ENCODE measurements at regions not wholly inside any gene's neighbourhood (a gene's known extent, or its start where the extent isn't known, plus 50 kb on each side); places are given as distances from the start of the nearest gene placed in this dataset.
A peak's percentile ranks its signal among the peaks of the same experiment; 100 is the strongest.

DNA sequence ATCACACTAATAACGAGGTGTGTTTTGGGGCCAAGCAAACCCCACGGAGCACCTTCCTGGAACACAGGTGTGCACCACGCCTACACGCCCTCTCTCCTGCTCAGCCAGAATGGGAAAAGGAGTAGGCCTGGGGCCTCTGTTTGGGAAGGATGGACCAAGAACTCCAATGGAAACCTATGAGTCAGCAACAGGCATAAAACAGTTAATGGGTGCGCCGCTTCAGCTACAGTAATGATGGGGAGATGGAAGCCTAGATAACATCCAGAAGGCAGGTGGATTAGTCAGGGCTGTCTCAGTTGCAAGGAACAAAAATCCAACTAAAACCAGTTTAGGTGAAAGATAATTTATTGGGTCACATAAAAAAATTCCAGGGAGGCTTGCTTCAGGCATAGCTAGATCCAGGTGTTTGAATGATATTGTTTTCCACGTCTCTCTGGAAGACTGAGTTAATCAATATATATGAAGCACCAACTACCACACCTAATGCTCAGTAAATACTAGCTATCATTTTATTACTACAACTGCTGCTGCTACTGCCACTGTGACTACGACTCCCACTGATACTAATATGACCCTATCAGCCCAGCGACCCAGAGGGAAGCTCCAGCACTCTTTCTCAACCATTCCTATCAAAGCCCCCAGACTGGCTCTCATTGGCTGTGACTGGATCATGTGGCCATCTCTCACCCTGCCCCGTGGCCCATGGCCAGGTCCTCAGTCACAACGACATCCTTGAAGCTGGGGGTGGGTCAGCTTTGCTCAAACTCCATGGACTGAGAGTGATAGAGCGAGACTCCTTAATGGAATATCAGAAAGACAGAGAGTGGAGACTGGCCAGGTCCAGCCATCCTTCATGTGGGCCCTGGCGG, 155.2 kb upstream of the PTPN1 start:
- H3K9me3 Mint-ChIP-seq (ENCODE audit: low read depth), result no peaks in the 10 kb centered on the region
- no peak overlapping the region for H3K4me3 Mint-ChIP-seq (ENCODE audit: low read depth)
- H3K4me1 Mint-ChIP-seq (ENCODE audit: low read depth), result peaks cover 9% of the 10 kb centered on the region
- no peaks in the 10 kb centered on the region for H3K36me3 Mint-ChIP-seq (ENCODE audit: insufficient read depth)
- no peak overlapping the region for H3K27ac Mint-ChIP-seq
- TF ChIP-seq, protein P1, sequence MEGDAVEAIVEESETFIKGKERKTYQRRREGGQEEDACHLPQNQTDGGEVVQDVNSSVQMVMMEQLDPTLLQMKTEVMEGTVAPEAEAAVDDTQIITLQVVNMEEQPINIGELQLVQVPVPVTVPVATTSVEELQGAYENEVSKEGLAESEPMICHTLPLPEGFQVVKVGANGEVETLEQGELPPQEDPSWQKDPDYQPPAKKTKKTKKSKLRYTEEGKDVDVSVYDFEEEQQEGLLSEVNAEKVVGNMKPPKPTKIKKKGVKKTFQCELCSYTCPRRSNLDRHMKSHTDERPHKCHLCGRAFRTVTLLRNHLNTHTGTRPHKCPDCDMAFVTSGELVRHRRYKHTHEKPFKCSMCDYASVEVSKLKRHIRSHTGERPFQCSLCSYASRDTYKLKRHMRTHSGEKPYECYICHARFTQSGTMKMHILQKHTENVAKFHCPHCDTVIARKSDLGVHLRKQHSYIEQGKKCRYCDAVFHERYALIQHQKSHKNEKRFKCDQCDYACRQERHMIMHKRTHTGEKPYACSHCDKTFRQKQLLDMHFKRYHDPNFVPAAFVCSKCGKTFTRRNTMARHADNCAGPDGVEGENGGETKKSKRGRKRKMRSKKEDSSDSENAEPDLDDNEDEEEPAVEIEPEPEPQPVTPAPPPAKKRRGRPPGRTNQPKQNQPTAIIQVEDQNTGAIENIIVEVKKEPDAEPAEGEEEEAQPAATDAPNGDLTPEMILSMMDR (IDR thresholded peaks at IDR 0.05; ENCODE audit: unreplicated experiment), result no peak
- no peak for DNase-seq (ENCODE audit: low spot score, unreplicated experiment)
- H3K27me3 Mint-ChIP-seq, result peaks cover 9% of the 10 kb centered on the region

DNA sequence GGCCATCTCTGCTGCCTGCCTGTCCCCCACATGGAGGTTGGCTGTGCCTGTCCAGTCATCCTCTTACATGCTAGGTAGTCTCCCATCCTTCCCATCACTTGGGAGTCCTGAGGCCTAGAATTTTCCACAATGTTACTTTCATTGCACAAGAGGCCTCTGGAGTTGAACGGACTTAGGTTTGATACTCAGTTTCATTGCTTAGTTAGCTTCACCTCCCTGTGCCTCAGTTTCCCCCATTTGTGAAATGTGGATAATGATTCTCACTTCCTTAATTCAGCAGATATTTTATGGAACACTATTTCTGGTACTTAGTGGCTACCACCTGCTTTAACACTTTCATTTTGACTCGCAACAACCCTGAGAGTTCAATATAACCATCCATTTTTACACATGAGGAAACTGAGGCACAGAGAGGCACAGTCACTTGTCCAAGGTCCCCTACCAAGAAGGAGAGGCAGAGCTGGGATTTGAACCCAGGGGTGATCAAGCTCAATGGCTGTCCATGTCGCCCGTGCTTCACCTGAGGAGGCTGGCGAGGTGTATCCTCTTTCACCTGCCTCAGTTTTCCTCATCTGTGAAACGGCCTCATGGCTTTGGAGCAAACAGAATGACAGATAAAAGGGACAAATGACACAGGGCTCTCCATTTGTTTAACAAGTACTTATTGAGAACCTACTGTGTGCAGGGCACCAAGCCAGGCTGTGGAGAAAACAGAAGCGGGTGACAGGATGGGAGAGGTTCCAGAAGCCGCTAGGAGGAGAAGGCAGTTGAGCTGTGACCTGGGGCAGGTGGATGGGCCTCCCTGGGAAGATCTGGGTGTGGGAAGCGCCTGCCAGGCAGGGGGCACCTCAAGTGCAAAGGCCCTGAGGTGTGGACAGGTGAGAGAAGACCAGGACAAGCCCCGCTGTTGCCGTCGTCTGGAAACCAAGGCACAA, 154.3 kb upstream of the PTPN1 start:
- TF ChIP-seq, protein P1 (IDR thresholded peaks at IDR 0.05; ENCODE audit: unreplicated experiment), result no peak
- H3K9me3 Mint-ChIP-seq (ENCODE audit: low read depth), result no peaks in the 10 kb centered on the region
- no peak overlapping the region for H3K4me3 Mint-ChIP-seq (ENCODE audit: low read depth)
- DNase-seq (ENCODE audit: low spot score, unreplicated experiment), result no peak
- no peaks in the 10 kb centered on the region for H3K36me3 Mint-ChIP-seq (ENCODE audit: insufficient read depth)
- no peak overlapping the region for H3K27ac Mint-ChIP-seq
- peaks cover 9% of the 10 kb centered on the region for H3K27me3 Mint-ChIP-seq
- H3K4me1 Mint-ChIP-seq (ENCODE audit: low read depth), result peaks cover 11% of the 10 kb centered on the region

DNA sequence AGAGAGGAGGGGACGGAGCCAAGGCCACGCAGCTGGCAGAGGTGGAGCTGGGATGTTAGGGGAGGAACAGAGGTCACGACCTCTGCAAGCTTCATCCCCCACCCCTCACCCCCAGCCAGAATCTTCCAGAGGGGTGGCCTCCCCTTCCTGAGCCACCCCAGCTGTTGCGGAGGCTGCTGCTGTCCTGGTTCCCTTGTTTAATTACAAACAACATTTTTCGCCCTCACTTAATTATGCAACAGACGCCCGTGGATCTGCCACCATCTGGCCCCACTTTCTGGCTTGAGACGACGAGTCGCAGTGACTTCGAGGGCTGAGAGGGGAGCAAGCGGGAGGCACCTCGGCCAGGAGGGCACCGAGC, 153.7 kb upstream of the PTPN1 start:
- Mint-ChIP-seq H3K36me3 (ENCODE audit: insufficient read depth) (no peaks in the 10 kb centered on the region), H3K27ac (no peak overlapping the region), H3K27me3 (peaks cover 9% of the 10 kb centered on the region), H3K9me3 (ENCODE audit: low read depth) (no peaks in the 10 kb centered on the region), H3K4me1 (ENCODE audit: low read depth) (peaks cover 11% of the 10 kb centered on the region), H3K4me3 (ENCODE audit: low read depth) (no peak overlapping the region)
- DNase-seq (ENCODE audit: low spot score, unreplicated experiment), result no peak
- TF ChIP-seq, protein P1 (IDR thresholded peaks at IDR 0.05; ENCODE audit: unreplicated experiment), result no peak

DNA sequence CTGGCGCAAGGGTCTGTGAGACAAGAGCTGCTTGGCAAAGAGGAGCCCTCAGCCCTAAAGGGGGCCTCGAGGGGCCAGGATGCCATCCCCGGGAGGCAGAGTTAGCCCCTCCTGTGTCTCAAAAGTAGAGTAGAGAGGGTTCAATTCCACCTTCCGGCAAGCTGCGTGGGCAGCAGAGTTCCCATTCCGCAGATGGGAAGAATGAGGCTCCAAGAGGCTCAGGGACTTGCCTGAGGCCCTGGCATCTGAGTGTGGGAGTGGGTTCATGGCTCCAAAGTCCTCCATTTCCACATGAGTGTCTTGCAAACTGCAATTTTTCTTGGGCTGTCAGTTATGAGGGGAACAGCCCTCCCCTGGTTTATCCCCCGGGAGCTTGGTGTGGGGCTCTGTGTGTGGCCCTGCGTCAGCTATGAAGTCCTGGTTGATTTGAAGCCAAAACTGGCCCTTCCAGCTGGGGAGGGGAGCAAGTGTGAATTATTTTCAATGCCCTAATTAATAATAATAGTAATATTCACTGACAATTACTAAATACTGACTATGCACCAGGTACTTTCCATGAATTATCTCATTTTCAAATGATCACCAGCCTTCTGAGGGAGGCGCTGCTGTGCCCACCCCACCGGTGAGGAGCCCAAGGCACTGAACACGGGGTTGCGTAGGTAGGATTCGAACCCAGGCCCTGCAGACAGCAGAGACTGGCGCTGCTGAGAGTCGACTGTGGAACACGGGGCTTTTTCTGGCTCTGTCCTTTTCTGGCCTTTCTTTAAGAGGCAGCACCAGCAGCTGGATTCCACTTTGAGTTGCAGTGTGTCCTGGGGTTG, 153.0 kb upstream of the PTPN1 start:
- Mint-ChIP-seq H3K27me3 (peaks cover 9% of the 10 kb centered on the region), H3K9me3 (ENCODE audit: low read depth) (no peaks in the 10 kb centered on the region), H3K27ac (peak overlapping the region; percentile 54), H3K4me3 (ENCODE audit: low read depth) (no peak overlapping the region), H3K36me3 (ENCODE audit: insufficient read depth) (no peaks in the 10 kb centered on the region), H3K4me1 (ENCODE audit: low read depth) (peaks cover 11% of the 10 kb centered on the region)
- no peak for DNase-seq (ENCODE audit: low spot score, unreplicated experiment)
- TF ChIP-seq, protein P1 (IDR thresholded peaks at IDR 0.05; ENCODE audit: unreplicated experiment), result no peak

DNA sequence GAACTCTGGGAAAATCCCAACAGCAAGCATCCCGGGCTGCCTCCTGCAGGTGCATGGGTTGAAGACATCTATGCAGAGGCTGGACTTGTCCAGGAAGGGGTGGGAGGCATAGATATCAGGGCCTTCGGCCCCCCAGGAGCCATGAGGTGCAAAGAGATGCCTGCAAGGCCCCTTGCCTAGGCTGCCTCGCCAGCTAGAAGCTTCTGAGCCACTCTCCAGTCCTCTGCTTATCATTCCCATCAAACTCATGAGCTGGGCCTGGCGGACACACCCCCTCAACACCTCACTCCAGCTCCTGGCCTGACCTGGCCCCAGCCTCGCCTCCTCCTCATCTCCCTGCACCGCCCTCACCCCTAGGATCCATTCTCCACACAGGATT, 152.4 kb upstream of the PTPN1 start:
- peaks cover 11% of the 10 kb centered on the region for H3K4me1 Mint-ChIP-seq (ENCODE audit: low read depth)
- H3K9me3 Mint-ChIP-seq (ENCODE audit: low read depth), result no peaks in the 10 kb centered on the region
- no peak overlapping the region for H3K27ac Mint-ChIP-seq
- H3K27me3 Mint-ChIP-seq, result peaks cover 9% of the 10 kb centered on the region
- TF ChIP-seq, protein P1 (IDR thresholded peaks at IDR 0.05; ENCODE audit: unreplicated experiment), result no peak
- no peaks in the 10 kb centered on the region for H3K36me3 Mint-ChIP-seq (ENCODE audit: insufficient read depth)
- H3K4me3 Mint-ChIP-seq (ENCODE audit: low read depth), result no peak overlapping the region
- DNase-seq (ENCODE audit: low spot score, unreplicated experiment), result no peak

All from progenitor cell of endocrine pancreas (in vitro differentiated cells).